Spinal cord (tissue), 9 donors: ENCODE measurements at regions not wholly inside any gene's neighbourhood (a gene's known extent, or its start where the extent isn't known, plus 50 kb on each side); places are given as distances from the start of the nearest gene placed in this dataset.

Source experiments
- DNase-seq, 6 donors: peaks; one replicate each; pipeline versions ENCODE4 v3.0.0 to v3.0.0-alpha.2; 2013 to 2015; ENCODE audit warnings: low spot score in 6 of 6, low read depth in 4 of 6
- H3K27ac ChIP-seq: one replicate; pipeline ENCODE4 v1.5.1; 2013; ENCODE audit warnings: low read depth, low read length, control low read depth
- H3K27me3 ChIP-seq: one replicate; pipeline ENCODE4 v1.6.1; 2013; ENCODE audit warnings: low read length; ENCODE audit not compliant: control insufficient read depth, insufficient read depth
- H3K36me3 ChIP-seq: one replicate; pipeline ENCODE4 v1.6.1; 2013; ENCODE audit warnings: low read length; ENCODE audit not compliant: control insufficient read depth, insufficient read depth
- H3K4me1 ChIP-seq: one replicate; pipeline ENCODE4 v1.6.1; 2013; ENCODE audit warnings: low read length; ENCODE audit not compliant: control insufficient read depth, insufficient read depth
- H3K4me3 ChIP-seq: one replicate; pipeline ENCODE4 v1.5.1; 2013; ENCODE audit warnings: low read depth, low read length, control low read depth
- H3K9me3 ChIP-seq: one replicate; pipeline ENCODE4 v1.6.1; 2013; ENCODE audit warnings: low read length; ENCODE audit not compliant: control insufficient read depth, insufficient read depth
- WGBS: methylation state at CpG from one replicate; pipeline ENCODE4 v1.1.5; 2013; ENCODE audit warnings: missing lambda C conversion rate; ENCODE audit not compliant: insufficient coverage; 5-methylcytosine and 5-hydroxymethylcytosine counted together
- donor health status: healthy.

- Histone ChIP-seq H3K4me1 (peaks cover 30% of the 10 kb centered on the region), H3K36me3 (no peaks in the 10 kb centered on the region), H3K27ac (no peak overlapping the region), H3K27me3 (no peaks in the 10 kb centered on the region), H3K9me3 (no peaks in the 10 kb centered on the region), H3K4me3 (no peak overlapping the region)
- 80% methylated on average over 4 of the region's 6 CpGs for WGBS
- DNase-seq: no peak
Observed at GRCh38 chr22:49031746-49032330, 795.8 kb downstream of the BRD1 start.

GRCh38 chr22:49028111-49028510 is 799.6 kb downstream of the BRD1 start:
- Histone ChIP-seq H3K27me3 (no peaks in the 10 kb centered on the region), H3K9me3 (no peaks in the 10 kb centered on the region), H3K27ac (no peak overlapping the region), H3K4me1 (peaks cover 44% of the 10 kb centered on the region), H3K36me3 (no peaks in the 10 kb centered on the region), H3K4me3 (no peak overlapping the region)
- DNase-seq: no peak
- 91% methylated on average over 7 of the region's 7 CpGs for WGBS

- Histone ChIP-seq H3K4me1 (peaks cover 36% of the 10 kb centered on the region), H3K9me3 (no peaks in the 10 kb centered on the region), H3K27ac (no peak overlapping the region), H3K27me3 (no peaks in the 10 kb centered on the region), H3K36me3 (no peaks in the 10 kb centered on the region), H3K4me3 (no peak overlapping the region)
- DNase-seq: no peak
- WGBS: 78% methylated on average over 8 of the region's 9 CpGs
Observed at GRCh38 chr22:49027368-49027670, 800.4 kb downstream of the BRD1 start.

- 55% methylated on average over 12 of the region's 12 CpGs for WGBS
Observed at GRCh38 chr22:49026494-49027367, 800.9 kb downstream of the BRD1 start.

GRCh38 chr22:49025791-49026493 is 801.7 kb downstream of the BRD1 start:
- Histone ChIP-seq H3K4me3 (no peak overlapping the region), H3K36me3 (no peaks in the 10 kb centered on the region), H3K27me3 (no peaks in the 10 kb centered on the region), H3K9me3 (no peaks in the 10 kb centered on the region), H3K4me1 (peaks cover 33% of the 10 kb centered on the region), H3K27ac (no peak overlapping the region)
- DNase-seq: peak in 2 of 6 donors; percentile 65 to 70
- WGBS: 76% methylated on average over 10 of the region's 17 CpGs

More at GRCh38 chr22:49026494-49027367, 800.9 kb downstream of the BRD1 start:
- Histone ChIP-seq H3K9me3 (no peaks in the 10 kb centered on the region), H3K4me1 (peaks cover 30% of the 10 kb centered on the region), H3K27ac (no peak overlapping the region), H3K36me3 (no peaks in the 10 kb centered on the region), H3K4me3 (no peak overlapping the region), H3K27me3 (no peaks in the 10 kb centered on the region)
- DNase-seq: peak in 2 of 6 donors; percentile 51 to 89

- Histone ChIP-seq H3K4me1 (peaks cover 33% of the 10 kb centered on the region), H3K9me3 (no peaks in the 10 kb centered on the region), H3K4me3 (no peak overlapping the region), H3K27me3 (no peaks in the 10 kb centered on the region), H3K36me3 (no peaks in the 10 kb centered on the region), H3K27ac (no peak overlapping the region)
- no peak for DNase-seq
- WGBS: 87% methylated on average over 17 of the region's 17 CpGs
Observed at GRCh38 chr22:49024775-49025440, 802.8 kb downstream of the BRD1 start.

GRCh38 chr22:49023879-49024774 is 803.5 kb downstream of the BRD1 start:
- no peak overlapping the region for H3K4me3 ChIP-seq
- peaks cover 33% of the 10 kb centered on the region for H3K4me1 ChIP-seq
- H3K9me3 ChIP-seq: no peaks in the 10 kb centered on the region
- no peaks in the 10 kb centered on the region for H3K27me3 ChIP-seq
- no peak for DNase-seq
- no peak overlapping the region for H3K27ac ChIP-seq
- no peaks in the 10 kb centered on the region for H3K36me3 ChIP-seq
- WGBS: 92% methylated on average over 38 of the region's 38 CpGs

- Histone ChIP-seq H3K4me3 (no peak overlapping the region), H3K36me3 (no peaks in the 10 kb centered on the region), H3K9me3 (no peaks in the 10 kb centered on the region), H3K27me3 (no peaks in the 10 kb centered on the region), H3K4me1 (peaks cover 33% of the 10 kb centered on the region), H3K27ac (no peak overlapping the region)
- WGBS: 88% methylated on average over 21 of the region's 22 CpGs
- no peak for DNase-seq
Observed at GRCh38 chr22:49023161-49023878, 804.4 kb downstream of the BRD1 start.
